A673 (cell line): ENCODE measurements at regions not wholly inside any gene's neighbourhood (a gene's known extent, or its start where the extent isn't known, plus 50 kb on each side); places are given as distances from the start of the nearest gene placed in this dataset.

ENCODE experiments used
- BruUV-seq: library from RNA; stranded (reverse); fragments of 400-500 nt; replicated peaks from 2 replicates; lab custom pipeline; 2021; lab: Mats Ljungman, UMichigan
- CTCF ChIA-PET: fragments of 300-600 bp; sonication (Branson Sonifier 250); formaldehyde crosslinking; loops from one replicate; lab custom pipeline; 2022; ENCODE audit warnings: antibody characterized with exemption; lab: Charles Lee
- POLR2A ChIA-PET: fragments of 300-600 bp; sonication (Branson Sonifier 250); formaldehyde crosslinking; loops from one replicate; lab custom pipeline; 2022; ENCODE audit warnings: antibody characterized with exemption; ENCODE audit not compliant: low non-redundant PET; lab: Charles Lee
- DNase-seq: peaks from one replicate; pipeline ENCODE4 v3.0.0-alpha.2; 2015; ENCODE audit warnings: low spot score
- H3K27ac ChIP-seq: fragments of 200-600 bp; sonication (generic); 2 replicates; pipeline ENCODE4 v1.5.1; 2016; ENCODE audit warnings: mixed run types, low read depth, mild to moderate bottlenecking, mixed read lengths, antibody characterized with exemption, low read length; ENCODE audit not compliant: poor library complexity, severe bottlenecking
- H3K27me3 ChIP-seq: fragments of 200-600 bp; sonication (generic); replicated peaks from 2 replicates; pipeline ENCODE4 v1.6.1; 2017; ENCODE audit warnings: mixed run types, low read depth, mild to moderate bottlenecking, mixed read lengths, antibody characterized with exemption, low read length; ENCODE audit not compliant: insufficient read depth, poor library complexity
- H3K36me3 ChIP-seq: fragments of 200-600 bp; sonication (generic); 2 replicates; pipeline ENCODE4 v1.6.1; 2016; ENCODE audit warnings: mixed run types, mild to moderate bottlenecking, mixed read lengths, antibody characterized with exemption, low read length; ENCODE audit not compliant: insufficient read depth, poor library complexity, severe bottlenecking
- H3K4me1 ChIP-seq: fragments of 200-600 bp; sonication (generic); 2 replicates; pipeline ENCODE4 v1.6.1; 2017; ENCODE audit warnings: mixed run types, mild to moderate bottlenecking, mixed read lengths, antibody characterized with exemption, low read length; ENCODE audit not compliant: insufficient read depth, poor library complexity, severe bottlenecking
- H3K4me3 ChIP-seq: fragments of 200-600 bp; sonication (generic); 2 replicates; pipeline ENCODE4 v1.5.1; 2016; ENCODE audit warnings: low read depth, mixed run types, mild to moderate bottlenecking, mixed read lengths, low read length; ENCODE audit not compliant: poor library complexity, severe bottlenecking
- H3K9me3 ChIP-seq: fragments of 200-600 bp; sonication (generic); 2 replicates; pipeline ENCODE4 v1.6.1; 2016; ENCODE audit warnings: mixed run types, low read depth, mild to moderate bottlenecking, mixed read lengths, antibody characterized with exemption, low read length; ENCODE audit not compliant: poor library complexity, severe bottlenecking
- CTCF ChIP-seq: fragments of 300-800, 200-600 bp; sonication (generic); conservative IDR thresholded peaks from 2 replicates; pipeline ENCODE4 v1.5.1; 2017; ENCODE audit warnings: low read depth, mild to moderate bottlenecking, antibody characterized with exemption, low read length, moderate library complexity, mixed read lengths
- EZH2 ChIP-seq: fragments of 200-600 bp; sonication (generic); IDR thresholded peaks from 2 replicates; pipeline ENCODE4 v1.6.1; 2017; ENCODE audit warnings: borderline replicate concordance, low read depth, mild to moderate bottlenecking, mixed read lengths, antibody characterized with exemption, low read length; ENCODE audit not compliant: poor library complexity, severe bottlenecking
- intact Hi-C: fragments of 100-400 bp; cut with micrococcal nuclease; formaldehyde crosslinking; loops from one replicate; pipeline ENCODE4 v1.10.0; 2022; ENCODE audit not compliant: unreplicated experiment

GRCh38 chrX:16039834-16040233 lies 83.5 kb upstream of the GRPR start:
- ChIA-PET POLR2A (no interaction called here), CTCF (no interaction called here)
- no peaks in the 10 kb centered on the region for H3K9me3 ChIP-seq

DNA sequence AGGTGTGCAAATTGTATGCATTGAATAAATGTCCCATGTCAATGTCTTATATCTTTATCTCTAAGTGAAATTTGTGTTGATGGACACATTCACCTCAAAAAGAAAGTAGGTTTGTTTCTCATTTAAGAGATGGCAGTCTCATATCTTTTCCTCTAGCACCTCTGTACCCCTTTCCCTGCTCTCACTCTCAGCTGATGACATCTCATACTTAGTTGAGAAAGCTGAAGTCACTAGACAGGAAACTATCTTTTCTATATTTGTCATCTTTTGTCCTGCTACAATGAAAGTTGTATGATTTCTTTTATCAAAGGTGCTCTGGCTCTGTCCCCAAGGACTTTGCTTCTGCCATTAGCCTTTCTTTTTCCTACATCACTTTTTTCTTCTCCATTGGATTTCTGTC lies 84.0 kb upstream of the GRPR start:
- no peaks in the 10 kb centered on the region for H3K4me1 ChIP-seq
- no peaks in the 10 kb centered on the region for H3K27me3 ChIP-seq
- no peaks in the 10 kb centered on the region for H3K36me3 ChIP-seq
- ChIA-PET CTCF (no interaction called here), POLR2A (no interaction called here)
- TF ChIP-seq CTCF (no peak), EZH2 (no peak)
- H3K9me3 ChIP-seq, result no peaks in the 10 kb centered on the region
- BruUV-seq, result no TSS peak
- DNase-seq, result no peak
- no peak overlapping the region for H3K4me3 ChIP-seq
- no peak overlapping the region for H3K27ac ChIP-seq
- intact Hi-C loops, result no loop called here

More at GRCh38 chrX:16039834-16040233, 83.5 kb upstream of the GRPR start:
- no TSS peak for BruUV-seq
- Histone ChIP-seq H3K4me1 (no peaks in the 10 kb centered on the region), H3K4me3 (no peak overlapping the region), H3K36me3 (no peaks in the 10 kb centered on the region), H3K27me3 (no peaks in the 10 kb centered on the region), H3K27ac (no peak overlapping the region)
- intact Hi-C loops, result no loop called here
- DNase-seq, result no peak
- no peak for TF ChIP-seq CTCF
- no peak for TF ChIP-seq EZH2

DNA sequence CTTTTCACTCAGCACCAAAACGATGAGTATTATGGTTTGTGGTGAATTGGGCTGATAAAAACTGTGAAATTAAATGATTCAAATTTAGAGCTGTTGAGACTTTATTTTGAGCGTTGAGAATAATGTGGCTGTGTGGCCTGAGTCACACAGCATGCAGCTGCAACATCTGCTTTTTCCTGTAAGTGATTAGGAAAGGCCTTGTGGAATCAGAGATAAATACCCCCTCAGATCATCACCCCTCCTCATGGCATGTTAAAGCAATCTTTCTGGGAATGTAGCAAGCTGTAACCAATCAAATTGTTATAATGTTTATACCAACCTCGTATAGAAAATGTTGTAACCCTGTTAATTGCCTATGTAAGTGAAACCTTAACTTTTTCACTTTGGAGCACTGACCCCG lies 90.0 kb upstream of the GRPR start:
- no TSS peak for BruUV-seq
- Histone ChIP-seq H3K4me1 (peaks cover 13% of the 10 kb centered on the region), H3K4me3 (no peak overlapping the region), H3K27ac (no peak overlapping the region), H3K27me3 (no peaks in the 10 kb centered on the region), H3K9me3 (no peaks in the 10 kb centered on the region), H3K36me3 (no peaks in the 10 kb centered on the region)
- CTCF ChIA-PET, result no interaction called here
- POLR2A ChIA-PET, result no interaction called here
- DNase-seq, result no peak
- no peak for TF ChIP-seq CTCF
- TF ChIP-seq EZH2, result no peak
- intact Hi-C loops, result loop anchor here (5.0 kb wide), 1 partner anchor 181 kb away; the partner anchor contains the start of gene AP1S2
